ENCODE measurements at regions not wholly inside any gene's neighbourhood (a gene's known extent, or its start where the extent isn't known, plus 50 kb on each side); places are given as distances from the start of the nearest gene placed in this dataset.

- Histone ChIP-seq H3K4me2 (ENCODE audit: low read length) (no peak overlapping the region), H3K27ac (ENCODE audit: low read length) (no peak overlapping the region), H3K36me3 (ENCODE audit: insufficient read depth, low read length) (no peaks in the 10 kb centered on the region), H3K4me3 (ENCODE audit: low read length) (no peak overlapping the region), H3F3A (ENCODE audit: insufficient read depth, low read length, poor library complexity, severe bottlenecking) (no peaks in the 10 kb centered on the region), H4K20me1 (ENCODE audit: insufficient read depth) (no peaks in the 10 kb centered on the region), H3K9me2 (ENCODE audit: insufficient read depth, low read length) (no peaks in the 10 kb centered on the region), H3K9me3 (ENCODE audit: low read length) (no peaks in the 10 kb centered on the region), H3K9ac (ENCODE audit: low read length) (no peak overlapping the region), H3K79me2 (replicated peaks; ENCODE audit: insufficient read depth, low read length) (no peaks in the 10 kb centered on the region), H2AFZ (ENCODE audit: low read depth, low read length) (no peak overlapping the region), H3K27me3 (ENCODE audit: insufficient read depth, low read depth, low read length) (no peaks in the 10 kb centered on the region)
- no peak for TF ChIP-seq CTCF (IDR thresholded peaks at IDR 0.05; ENCODE audit: poor library complexity, severe bottlenecking)
These were observed 321.0 kb upstream of the TGFBR2 start for GRCh38 chr3:30285188-30286006.

GRCh38 chr3:30286007-30286669 lies 320.3 kb upstream of the TGFBR2 start:
- H3K27me3 ChIP-seq (ENCODE audit: insufficient read depth, low read depth, low read length) = no peaks in the 10 kb centered on the region
- H3K4me2 ChIP-seq (ENCODE audit: low read length) = no peak overlapping the region
- H3K9me3 ChIP-seq (ENCODE audit: low read length) = no peaks in the 10 kb centered on the region
- H3K36me3 ChIP-seq (ENCODE audit: insufficient read depth, low read length) = no peaks in the 10 kb centered on the region
- no peaks in the 10 kb centered on the region for H4K20me1 ChIP-seq (ENCODE audit: insufficient read depth)
- H3K4me3 ChIP-seq (ENCODE audit: low read length) = no peak overlapping the region
- H3K9me2 ChIP-seq (ENCODE audit: insufficient read depth, low read length) = no peaks in the 10 kb centered on the region
- TF ChIP-seq CTCF (IDR thresholded peaks at IDR 0.05; ENCODE audit: poor library complexity, severe bottlenecking) (no peak), MXI1 (conservative IDR thresholded peaks at IDR 0.05; ENCODE audit: poor library complexity, severe bottlenecking) (no peak), POLR2AphosphoS5 (IDR thresholded peaks at IDR 0.05) (no peak), EP300 (conservative IDR thresholded peaks at IDR 0.05; ENCODE audit: poor library complexity, severe bottlenecking) (no peak), TAF1 (IDR thresholded peaks at IDR 0.05; ENCODE audit: low read depth) (no peak), RAD21 (conservative IDR thresholded peaks at IDR 0.05) (no peak), EZH2 (IDR thresholded peaks at IDR 0.05; ENCODE audit: borderline replicate concordance, insufficient read depth, low read length, poor library complexity, severe bottlenecking) (no peak), REST (IDR thresholded peaks at IDR 0.05; ENCODE audit: borderline replicate concordance) (no peak), SMC3 (conservative IDR thresholded peaks at IDR 0.05; ENCODE audit: poor library complexity) (no peak)
- H2AFZ ChIP-seq (ENCODE audit: low read depth, low read length) = no peak overlapping the region
- H3K79me2 ChIP-seq (replicated peaks; ENCODE audit: insufficient read depth, low read length) = no peaks in the 10 kb centered on the region
- H3F3A ChIP-seq (ENCODE audit: insufficient read depth, low read length, poor library complexity, severe bottlenecking) = no peaks in the 10 kb centered on the region
- H3K27ac ChIP-seq (ENCODE audit: low read length) = no peak overlapping the region
- H3K9ac ChIP-seq (ENCODE audit: low read length) = no peak overlapping the region

All from neural cell (in vitro differentiated cells).